Activated T-cell treated with anti-CD3 and anti-CD28 coated beads, Interleukin-2, amount 50 U/mL, for 4 hours (primary cell): ENCODE measurements at regions not wholly inside any gene's neighbourhood (a gene's known extent, or its start where the extent isn't known, plus 50 kb on each side); places are given as distances from the start of the nearest gene placed in this dataset.

Experiments
- ATAC-seq, 2 donors: fragments of 200-7000 bp; cut with Tn5 transposase; one replicate each; pipeline ENCODE4 v1.10.0; 2021
- DNase-seq: peaks from one replicate; pipeline ENCODE4 v3.0.0-alpha.2; 2020
- H3K27me3 Mint-ChIP-seq: one replicate; pipeline ENCODE4 v1.8.0; 2021; ENCODE audit warnings: low read depth, mixed read lengths
- H3K36me3 Mint-ChIP-seq: one replicate; pipeline ENCODE4 v1.8.0; 2022; ENCODE audit warnings: mixed read lengths; ENCODE audit not compliant: insufficient read depth
- H3K4me1 Mint-ChIP-seq: one replicate; pipeline ENCODE4 v1.8.0; 2021; ENCODE audit warnings: low read depth, mixed read lengths
- H3K4me3 Mint-ChIP-seq: one replicate; pipeline ENCODE4 v1.8.0; 2021; ENCODE audit warnings: mild to moderate bottlenecking, moderate library complexity, mixed read lengths
- H3K9me3 Mint-ChIP-seq: one replicate; pipeline ENCODE4 v1.8.0; 2021; ENCODE audit warnings: mixed read lengths

GRCh38 chr3:151976211-151977050 is 103.0 kb downstream of the SUCNR1 start:
- ATAC-seq = no peak
- Mint-ChIP-seq H3K27me3 (peaks cover 7% of the 10 kb centered on the region), H3K36me3 (no peaks in the 10 kb centered on the region), H3K4me3 (no peak overlapping the region), H3K9me3 (no peaks in the 10 kb centered on the region), H3K4me1 (no peaks in the 10 kb centered on the region)
- no peak for DNase-seq

- no peaks in the 10 kb centered on the region for H3K4me1 Mint-ChIP-seq
- no peak overlapping the region for H3K4me3 Mint-ChIP-seq
- no peaks in the 10 kb centered on the region for H3K36me3 Mint-ChIP-seq
- ATAC-seq (no peak), DNase-seq (no peak)
- H3K9me3 Mint-ChIP-seq = no peaks in the 10 kb centered on the region
- H3K27me3 Mint-ChIP-seq = peaks cover 4% of the 10 kb centered on the region
These were observed 106.5 kb downstream of the SUCNR1 start for GRCh38 chr3:151979906-151980305.

- Mint-ChIP-seq H3K4me3 (no peak overlapping the region), H3K36me3 (no peaks in the 10 kb centered on the region), H3K27me3 (peaks cover 2% of the 10 kb centered on the region), H3K9me3 (no peaks in the 10 kb centered on the region), H3K4me1 (no peaks in the 10 kb centered on the region)
- ATAC-seq (no peak), DNase-seq (no peak)
These were observed 110.1 kb downstream of the SUCNR1 start for GRCh38 chr3:151983538-151983937.

GRCh38 chr3:151985787-151986430 is 112.5 kb downstream of the SUCNR1 start:
- H3K4me3 Mint-ChIP-seq = no peak overlapping the region
- H3K4me1 Mint-ChIP-seq = no peaks in the 10 kb centered on the region
- DNase-seq (no peak), ATAC-seq (no peak)
- H3K9me3 Mint-ChIP-seq = no peaks in the 10 kb centered on the region
- peaks cover 2% of the 10 kb centered on the region for H3K27me3 Mint-ChIP-seq
- no peaks in the 10 kb centered on the region for H3K36me3 Mint-ChIP-seq

GRCh38 chr3:151987893-151988292 is 114.5 kb downstream of the SUCNR1 start:
- ATAC-seq (no peak), DNase-seq (no peak)
- H3K27me3 Mint-ChIP-seq = peaks cover 4% of the 10 kb centered on the region
- no peaks in the 10 kb centered on the region for H3K36me3 Mint-ChIP-seq
- no peaks in the 10 kb centered on the region for H3K4me1 Mint-ChIP-seq
- H3K4me3 Mint-ChIP-seq = no peak overlapping the region
- H3K9me3 Mint-ChIP-seq = no peaks in the 10 kb centered on the region

- Mint-ChIP-seq H3K4me1 (no peaks in the 10 kb centered on the region), H3K4me3 (no peak overlapping the region), H3K36me3 (no peaks in the 10 kb centered on the region), H3K9me3 (no peaks in the 10 kb centered on the region), H3K27me3 (peaks cover 5% of the 10 kb centered on the region)
- ATAC-seq (no peak), DNase-seq (no peak)
These were observed 116.2 kb downstream of the SUCNR1 start for GRCh38 chr3:151989621-151990020.

GRCh38 chr3:151990696-151991376 is 117.4 kb downstream of the SUCNR1 start:
- DNase-seq (no peak), ATAC-seq (no peak)
- Mint-ChIP-seq H3K4me1 (no peaks in the 10 kb centered on the region), H3K27me3 (peaks cover 5% of the 10 kb centered on the region), H3K36me3 (no peaks in the 10 kb centered on the region), H3K9me3 (no peaks in the 10 kb centered on the region), H3K4me3 (no peak overlapping the region)

GRCh38 chr3:151992326-151993041 is 119.0 kb downstream of the SUCNR1 start:
- H3K36me3 Mint-ChIP-seq = no peaks in the 10 kb centered on the region
- DNase-seq = no peak
- H3K9me3 Mint-ChIP-seq = no peaks in the 10 kb centered on the region
- peaks cover 5% of the 10 kb centered on the region for H3K27me3 Mint-ChIP-seq
- ATAC-seq = no peak
- no peaks in the 10 kb centered on the region for H3K4me1 Mint-ChIP-seq
- no peak overlapping the region for H3K4me3 Mint-ChIP-seq

GRCh38 chr3:151995091-151995490 is 121.6 kb downstream of the SUCNR1 start:
- DNase-seq (no peak), ATAC-seq (no peak)
- Mint-ChIP-seq H3K9me3 (no peaks in the 10 kb centered on the region), H3K4me3 (no peak overlapping the region), H3K4me1 (no peaks in the 10 kb centered on the region), H3K36me3 (no peaks in the 10 kb centered on the region), H3K27me3 (peaks cover 4% of the 10 kb centered on the region)

- Mint-ChIP-seq H3K4me3 (no peak overlapping the region), H3K27me3 (no peaks in the 10 kb centered on the region), H3K9me3 (no peaks in the 10 kb centered on the region), H3K36me3 (no peaks in the 10 kb centered on the region), H3K4me1 (no peaks in the 10 kb centered on the region)
- no peak for DNase-seq
- ATAC-seq = no peak
These were observed 125.3 kb downstream of the SUCNR1 start for GRCh38 chr3:151998744-151999143.

GRCh38 chr3:151999936-152000335 is 126.5 kb downstream of the SUCNR1 start:
- no peak overlapping the region for H3K4me3 Mint-ChIP-seq
- no peaks in the 10 kb centered on the region for H3K27me3 Mint-ChIP-seq
- no peaks in the 10 kb centered on the region for H3K36me3 Mint-ChIP-seq
- ATAC-seq = no peak
- no peaks in the 10 kb centered on the region for H3K9me3 Mint-ChIP-seq
- H3K4me1 Mint-ChIP-seq = no peaks in the 10 kb centered on the region
- no peak for DNase-seq

GRCh38 chr3:152011812-152012735 is 138.6 kb downstream of the SUCNR1 start:
- no peak for DNase-seq
- H3K9me3 Mint-ChIP-seq = no peaks in the 10 kb centered on the region
- H3K4me3 Mint-ChIP-seq = no peak overlapping the region
- no peaks in the 10 kb centered on the region for H3K4me1 Mint-ChIP-seq
- peaks cover 2% of the 10 kb centered on the region for H3K27me3 Mint-ChIP-seq
- no peaks in the 10 kb centered on the region for H3K36me3 Mint-ChIP-seq
- no peak for ATAC-seq

GRCh38 chr3:152019508-152019907 is 146.1 kb downstream of the SUCNR1 start:
- Mint-ChIP-seq H3K9me3 (no peaks in the 10 kb centered on the region), H3K36me3 (no peaks in the 10 kb centered on the region), H3K27me3 (peaks cover 6% of the 10 kb centered on the region), H3K4me1 (peaks cover 8% of the 10 kb centered on the region), H3K4me3 (no peak overlapping the region)
- DNase-seq = no peak
- no peak for ATAC-seq
